GM12891 (cell line): ENCODE measurements at regions not wholly inside any gene's neighbourhood (a gene's known extent, or its start where the extent isn't known, plus 50 kb on each side); places are given as distances from the start of the nearest gene placed in this dataset.

ENCODE experiments used
- POLR2A ChIP-seq: IDR thresholded peaks from 2 replicates; pipeline ENCODE4 v1.6.1; 2011; ENCODE audit warnings: low read depth, low read length, control low read depth
- TAF1 ChIP-seq: IDR thresholded peaks from 2 replicates; pipeline ENCODE4 v1.6.1; 2011; ENCODE audit warnings: low read depth, low read length, control low read depth

DNA sequence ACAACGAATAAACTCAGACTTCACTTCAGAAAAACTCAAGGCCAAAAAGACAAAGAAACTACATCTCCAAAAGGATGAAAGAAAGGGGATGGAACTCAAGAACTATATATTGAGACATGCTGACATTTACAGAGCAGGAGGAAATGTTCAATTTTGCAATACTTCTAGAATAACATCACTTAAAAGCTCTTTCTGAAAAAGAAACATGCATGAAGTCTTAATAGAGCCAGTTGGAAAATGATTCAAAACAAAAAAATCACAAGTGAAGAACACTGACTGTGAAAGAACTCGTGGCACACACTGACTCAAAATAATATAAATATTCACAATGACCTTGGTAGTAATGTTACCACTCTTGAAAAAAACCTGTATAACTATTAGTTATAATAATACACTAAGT lies 267.8 kb upstream of the NREP start:
- TF ChIP-seq POLR2A, result no peak
- no peak for TF ChIP-seq TAF1
